ACHN (cell line): ENCODE measurements at regions not wholly inside any gene's neighbourhood (a gene's known extent, or its start where the extent isn't known, plus 50 kb on each side); places are given as distances from the start of the nearest gene placed in this dataset.
"Not testable (repeated sequence)": the region's sequence is repeated elsewhere in the genome, so short reads cannot be mapped to it uniquely, and the experiment has no call there.

Source experiments
- DNase-seq: peaks from one replicate; pipeline ENCODE4 v3.0.0-alpha.2; 2015
- in situ Hi-C: cut with HindIII; loops from 2 replicates; pipeline ENCODE4 v1.10.0; 2017; ENCODE audit warnings: low sequenced_read_pairs, low pct_ligation_motif_present, low pct_unique_long_range_greater_than_20kb

DNA sequence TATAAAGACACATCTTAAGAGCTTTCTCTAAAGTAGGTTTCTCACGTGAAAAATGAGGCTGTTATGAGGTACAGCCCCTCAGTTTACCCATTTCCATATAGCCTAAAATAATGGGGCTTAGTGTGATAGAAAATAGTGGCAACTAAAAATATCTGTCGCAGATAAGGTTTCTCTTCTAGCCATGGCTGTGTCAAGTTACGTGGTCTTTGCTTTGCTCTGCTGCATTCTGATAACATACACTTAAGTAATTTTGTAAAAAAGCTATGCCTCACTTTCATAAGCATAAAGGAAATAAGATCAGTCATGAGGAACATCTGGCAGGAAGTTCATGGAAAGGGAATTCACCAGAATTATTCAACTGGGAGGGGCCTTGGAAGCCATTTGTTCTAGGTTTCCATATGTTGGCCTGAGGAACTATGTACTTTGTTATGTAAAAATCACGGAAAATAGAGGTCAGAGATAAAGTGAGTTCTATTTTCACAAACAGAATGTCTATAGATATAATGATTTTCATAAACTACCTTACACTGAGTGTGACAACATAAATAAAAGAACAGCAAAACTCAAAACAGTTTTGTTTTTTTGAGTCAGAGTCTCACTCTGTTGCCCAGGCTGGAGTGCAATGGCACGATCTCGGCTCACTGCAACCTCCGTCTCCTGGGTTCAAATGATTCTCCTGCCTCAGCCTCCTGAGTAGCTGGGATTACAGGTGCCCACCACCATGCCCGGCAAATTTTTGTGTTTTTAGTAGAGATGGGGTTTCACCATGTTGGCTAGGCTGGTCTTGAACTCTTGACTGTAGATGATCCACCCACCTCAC, 195.6 kb upstream of the KRR1 start:
- in situ Hi-C loops, result no loop called here
- DNase-seq, result peak; percentile 56

DNA sequence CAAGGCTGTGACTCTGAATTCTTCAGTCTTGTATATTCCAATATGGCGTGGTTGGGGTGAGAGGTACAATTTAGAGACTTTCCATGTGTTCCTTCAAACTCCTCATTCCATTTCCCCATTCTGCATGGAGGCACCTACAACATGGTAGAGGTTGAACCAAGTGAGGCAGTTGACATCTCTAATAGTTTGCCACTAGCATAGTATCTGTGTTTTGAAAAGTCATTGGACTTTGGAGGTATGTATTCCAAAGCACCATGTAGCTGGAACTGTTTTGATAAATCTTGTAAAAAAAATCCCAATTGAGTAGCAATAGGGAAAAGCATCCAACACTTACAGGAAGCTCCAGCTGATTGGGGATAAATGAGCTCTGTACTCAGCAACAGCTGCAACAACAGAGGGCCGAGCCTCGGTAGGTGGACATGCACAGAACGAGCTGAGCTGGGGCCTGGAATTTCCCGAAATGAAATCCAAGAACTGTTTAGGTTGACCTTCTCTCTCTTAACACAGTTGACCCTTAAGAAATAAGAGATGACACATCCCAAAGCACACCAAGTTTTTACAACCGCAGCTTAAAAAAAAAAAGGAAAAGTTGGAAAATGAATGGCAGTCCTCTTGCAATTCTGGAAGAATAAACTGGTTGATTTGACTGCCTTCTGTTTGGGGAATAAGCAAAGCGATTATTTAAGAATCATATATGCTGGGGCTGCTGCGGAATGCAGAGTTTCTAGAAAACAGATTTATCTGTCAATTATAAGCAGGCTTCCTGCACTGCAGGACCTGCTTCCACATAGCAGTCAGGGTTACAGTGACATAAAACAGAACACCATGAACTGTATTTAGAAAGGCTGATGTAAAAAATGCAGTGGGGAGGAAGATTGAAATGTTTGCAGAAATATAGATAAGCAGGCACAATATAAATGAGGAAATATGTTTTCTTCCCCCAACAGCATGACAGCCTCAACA, 194.6 kb upstream of the KRR1 start:
- DNase-seq, result peak; percentile 79
- in situ Hi-C loops, result no loop called here

DNA sequence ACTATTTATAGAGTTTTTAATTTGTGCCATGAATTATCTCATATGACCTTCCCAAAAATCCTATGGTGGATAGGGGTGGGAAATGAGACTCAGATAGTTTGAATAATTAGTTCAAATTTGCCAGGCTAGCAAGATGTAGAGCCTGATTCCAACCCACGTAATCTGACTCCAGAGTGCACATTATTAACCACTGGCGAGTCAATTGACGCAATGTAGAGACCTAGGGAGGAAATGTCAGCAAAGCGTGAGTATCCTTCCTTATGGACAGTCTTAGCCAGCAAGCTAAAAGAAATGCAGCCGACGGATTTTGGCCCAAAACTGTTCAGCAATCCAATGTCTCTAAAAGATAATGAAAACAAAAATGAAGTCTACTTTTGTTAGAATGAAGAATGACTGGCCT, 193.3 kb upstream of the KRR1 start:
- no peak for DNase-seq
- in situ Hi-C loops, result no loop called here

DNA sequence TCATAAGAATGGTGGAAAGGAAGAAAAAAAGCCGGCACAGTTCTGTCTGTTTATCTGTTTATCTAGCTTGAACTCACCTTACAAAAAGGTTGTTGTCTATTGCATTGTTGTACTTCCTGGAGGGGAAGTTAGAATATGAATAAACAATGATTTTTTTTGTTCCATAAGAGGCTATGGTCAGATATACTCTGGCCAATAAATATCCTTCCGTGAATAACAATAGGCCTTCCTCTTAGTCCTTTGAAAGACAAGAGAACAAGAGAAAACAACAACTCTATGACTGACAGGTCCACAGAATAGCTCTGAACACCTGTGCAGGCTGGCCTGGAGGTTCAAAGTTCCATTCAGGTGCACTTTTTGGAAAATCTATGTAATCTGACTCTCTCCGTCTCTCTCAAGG, 192.8 kb upstream of the KRR1 start:
- in situ Hi-C loops, result no loop called here
- DNase-seq, result no peak

DNA sequence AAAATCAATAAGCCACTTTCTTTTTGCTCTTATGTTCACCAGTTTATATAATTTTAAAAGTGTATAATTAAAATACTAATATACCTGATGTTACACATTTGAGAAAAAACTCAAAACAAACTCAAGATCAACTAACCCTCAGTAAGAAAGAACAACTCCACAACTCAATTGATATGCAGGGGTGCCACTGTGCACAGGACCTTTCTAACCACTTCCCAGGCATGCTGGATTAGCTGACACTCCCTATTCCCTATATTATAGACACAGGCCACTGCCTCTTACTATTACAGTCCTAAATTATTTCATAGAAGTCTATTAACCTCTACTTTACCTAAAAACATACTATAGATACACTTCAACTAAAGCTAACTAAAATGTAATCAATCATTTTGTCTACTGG, 191.7 kb upstream of the KRR1 start:
- no peak for DNase-seq
- in situ Hi-C loops, result no loop called here

DNA sequence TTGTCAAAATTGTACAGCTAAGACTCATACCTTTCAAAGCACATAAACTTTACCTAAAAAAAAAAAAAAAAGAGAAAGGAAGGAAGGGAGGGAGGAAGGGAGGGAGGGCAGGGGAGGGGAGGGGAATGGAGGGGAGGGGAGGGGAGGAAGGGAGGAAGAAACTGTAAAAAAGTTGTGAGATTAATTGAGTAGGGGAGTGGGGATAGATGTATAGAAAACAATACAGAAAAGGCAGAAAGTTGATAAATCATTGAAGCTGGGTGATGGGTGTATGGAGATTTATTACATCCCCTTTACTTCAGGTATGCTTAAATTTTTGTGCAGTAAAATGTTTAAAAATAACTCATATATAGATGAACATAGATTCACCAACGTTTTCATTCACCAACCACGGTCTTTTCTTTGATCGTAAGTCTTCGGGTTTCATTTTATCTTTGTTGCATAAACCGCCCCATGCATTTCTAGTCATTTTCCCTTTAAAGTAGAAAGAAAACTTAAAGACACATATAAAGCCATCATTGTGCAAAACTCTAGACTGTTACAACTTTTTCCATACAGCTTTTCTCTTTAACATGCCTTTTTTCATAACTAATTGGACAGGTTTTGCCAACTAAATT, 191.2 kb upstream of the KRR1 start:
- in situ Hi-C loops, result no loop called here

DNA sequence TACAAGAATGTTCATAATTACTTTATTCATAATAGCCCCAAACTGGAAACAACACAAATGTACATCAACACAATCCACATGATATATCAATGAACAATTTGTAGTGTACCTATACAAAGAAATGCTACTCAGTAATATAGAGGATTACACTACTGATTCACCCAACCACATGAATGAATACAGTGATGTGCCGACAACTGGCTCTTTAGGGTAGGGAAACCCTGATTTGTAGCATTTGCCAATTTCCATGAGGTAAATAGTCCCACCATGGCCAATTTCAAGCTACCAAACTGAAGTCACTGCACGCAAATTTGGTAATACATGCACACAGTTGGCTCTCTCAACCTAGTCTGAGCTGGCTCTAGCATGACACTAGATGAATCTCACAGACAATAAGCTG, 190.4 kb upstream of the KRR1 start:
- no peak for DNase-seq
- in situ Hi-C loops, result no loop called here

More for the DNA sequence above, 191.2 kb upstream of the KRR1 start:
- no peak for DNase-seq

DNA sequence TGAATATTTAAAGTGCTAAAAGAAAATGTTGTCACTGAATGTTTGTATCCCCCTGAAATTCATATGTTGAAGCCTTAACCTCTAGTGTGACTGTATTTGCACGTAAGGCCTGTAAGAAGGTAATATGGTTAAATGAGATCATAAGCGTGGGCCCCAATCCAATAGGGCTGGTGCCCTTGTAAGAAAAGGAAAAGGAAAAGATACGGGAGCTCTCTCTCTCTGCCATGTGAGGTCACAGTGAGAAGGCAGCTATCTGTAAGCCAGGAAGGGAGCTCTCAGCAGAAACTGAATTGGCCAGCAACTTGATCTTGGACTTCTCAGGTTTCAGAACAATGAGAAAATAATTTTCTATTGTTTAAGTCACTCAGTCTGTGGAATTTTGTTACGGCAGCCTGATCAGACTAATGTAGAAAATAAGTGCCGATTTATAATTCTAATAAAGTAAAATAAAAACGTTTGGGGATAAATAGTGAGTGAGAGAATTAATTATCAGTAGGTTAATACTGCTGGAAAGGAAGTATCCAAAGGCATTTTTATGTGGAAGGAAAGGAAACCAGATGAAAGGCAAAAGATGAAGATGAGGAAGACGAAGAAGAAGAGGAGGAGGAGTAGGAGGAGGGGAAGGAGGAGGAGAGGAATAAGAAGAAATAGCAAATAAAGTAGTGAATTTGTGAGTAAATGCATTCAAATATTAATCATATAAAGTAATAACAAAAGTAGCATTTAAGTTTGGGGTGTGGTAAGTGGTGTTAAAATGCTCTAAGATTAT, 188.5 kb upstream of the KRR1 start:
- in situ Hi-C loops, result no loop called here
- no peak for DNase-seq

DNA sequence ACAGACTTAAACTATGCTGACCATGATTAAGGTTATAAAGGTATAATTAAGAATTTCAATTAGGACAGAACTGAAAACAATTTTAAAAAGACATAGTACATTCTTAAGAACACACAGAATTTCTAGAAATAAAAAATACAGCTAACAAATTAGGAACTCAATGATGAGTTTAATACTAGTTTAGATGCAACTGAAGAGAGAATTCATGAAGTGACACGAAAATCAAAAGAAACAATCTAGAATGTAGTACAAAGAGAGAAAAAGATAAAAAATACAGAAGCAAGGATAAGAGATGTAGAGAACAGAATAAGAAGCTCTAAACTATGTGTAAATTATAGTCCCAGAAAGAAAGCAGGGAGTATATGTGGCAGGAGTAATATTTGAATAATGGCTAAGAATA, 187.8 kb upstream of the KRR1 start:
- DNase-seq, result no peak
- in situ Hi-C loops, result no loop called here

DNA sequence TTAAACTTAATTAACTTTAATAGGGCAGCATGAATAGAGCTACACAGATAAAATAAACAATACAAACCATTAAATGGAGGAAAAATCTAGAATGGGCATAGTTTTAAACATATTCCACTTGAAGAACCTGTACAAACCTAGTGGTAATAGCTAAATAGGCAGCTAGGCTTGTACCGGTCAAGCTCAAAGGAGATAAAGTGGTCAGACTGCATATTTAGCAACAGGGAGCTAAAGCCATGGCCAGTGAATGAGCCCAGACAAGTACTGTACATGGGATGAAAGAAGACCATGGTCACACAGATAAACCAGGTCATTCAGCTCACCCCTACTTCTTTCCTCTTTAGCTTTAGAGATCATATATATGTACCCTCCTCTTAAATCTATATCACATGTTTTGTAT, 186.6 kb upstream of the KRR1 start:
- no peak for DNase-seq
- in situ Hi-C loops, result no loop called here

DNA sequence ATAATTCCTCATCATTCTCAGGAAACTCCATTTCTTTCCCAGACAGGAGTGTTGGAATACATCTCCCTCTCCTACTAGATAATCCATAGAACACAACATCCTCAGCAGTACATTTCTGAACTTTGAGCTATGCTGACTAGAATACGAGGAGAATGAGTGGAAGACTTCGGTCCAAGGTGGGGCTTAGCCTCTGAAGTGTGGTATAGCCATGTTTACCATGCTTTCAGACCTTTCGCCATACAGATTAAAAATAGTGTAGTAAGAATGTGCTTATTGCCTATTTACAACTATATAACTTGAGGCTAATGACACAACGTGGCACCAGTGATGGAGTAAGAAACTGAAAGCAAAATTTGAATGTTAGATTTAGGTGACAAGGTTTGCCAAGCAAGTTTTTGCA, 184.5 kb upstream of the KRR1 start:
- DNase-seq, result no peak
- in situ Hi-C loops, result no loop called here

DNA sequence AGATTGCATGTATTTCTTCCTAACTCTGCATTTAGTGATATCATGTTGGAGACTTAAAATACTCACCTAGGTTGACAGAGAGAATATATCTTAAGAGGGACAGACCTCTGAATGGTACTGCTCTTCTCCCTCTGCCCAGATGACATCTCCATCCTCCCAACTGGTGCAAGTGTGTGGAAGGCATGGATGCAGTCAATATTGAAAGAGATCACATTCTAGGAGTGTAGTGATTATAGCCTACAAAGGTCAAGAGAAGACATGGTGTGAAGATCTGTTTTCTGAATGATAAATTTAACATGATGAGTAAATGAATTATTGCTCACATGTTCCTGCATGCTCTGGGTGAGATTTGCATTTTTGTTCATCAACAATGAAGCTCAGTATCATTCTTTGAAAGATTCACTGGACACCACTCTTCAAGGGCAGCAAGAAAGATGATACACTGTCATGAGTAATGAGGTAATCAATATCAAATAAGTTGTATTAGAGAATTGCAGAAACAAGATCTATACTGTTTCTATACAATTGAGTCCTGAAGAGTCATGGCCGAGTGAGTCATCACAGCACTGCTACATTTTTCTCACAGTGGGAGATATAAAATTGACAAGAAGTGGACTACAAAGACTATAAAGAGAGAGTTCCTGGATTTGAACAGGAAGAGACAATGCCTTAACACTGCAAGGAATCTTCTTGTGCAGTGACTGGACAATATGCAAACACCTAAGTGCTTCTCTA, 183.3 kb upstream of the KRR1 start:
- DNase-seq, result no peak
- in situ Hi-C loops, result no loop called here

DNA sequence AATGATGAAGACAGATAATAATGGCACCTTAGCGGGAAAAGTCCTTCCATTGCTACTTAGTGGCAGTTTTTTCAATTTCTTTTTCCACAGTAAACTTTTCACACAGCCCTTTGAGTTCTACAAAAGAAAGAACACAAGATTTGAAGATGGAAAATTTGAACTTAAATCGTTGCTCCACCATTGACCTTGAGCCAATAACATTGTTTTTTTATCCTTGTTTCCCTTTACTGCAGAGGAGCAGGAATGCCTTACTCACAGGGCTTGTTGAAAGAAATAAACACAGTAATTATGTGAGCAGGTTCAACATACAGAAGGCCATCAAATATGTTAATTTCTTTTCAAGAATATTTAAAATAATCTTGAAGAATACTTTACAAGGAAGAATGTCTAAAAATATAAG, 181.5 kb upstream of the KRR1 start:
- in situ Hi-C loops, result no loop called here

DNA sequence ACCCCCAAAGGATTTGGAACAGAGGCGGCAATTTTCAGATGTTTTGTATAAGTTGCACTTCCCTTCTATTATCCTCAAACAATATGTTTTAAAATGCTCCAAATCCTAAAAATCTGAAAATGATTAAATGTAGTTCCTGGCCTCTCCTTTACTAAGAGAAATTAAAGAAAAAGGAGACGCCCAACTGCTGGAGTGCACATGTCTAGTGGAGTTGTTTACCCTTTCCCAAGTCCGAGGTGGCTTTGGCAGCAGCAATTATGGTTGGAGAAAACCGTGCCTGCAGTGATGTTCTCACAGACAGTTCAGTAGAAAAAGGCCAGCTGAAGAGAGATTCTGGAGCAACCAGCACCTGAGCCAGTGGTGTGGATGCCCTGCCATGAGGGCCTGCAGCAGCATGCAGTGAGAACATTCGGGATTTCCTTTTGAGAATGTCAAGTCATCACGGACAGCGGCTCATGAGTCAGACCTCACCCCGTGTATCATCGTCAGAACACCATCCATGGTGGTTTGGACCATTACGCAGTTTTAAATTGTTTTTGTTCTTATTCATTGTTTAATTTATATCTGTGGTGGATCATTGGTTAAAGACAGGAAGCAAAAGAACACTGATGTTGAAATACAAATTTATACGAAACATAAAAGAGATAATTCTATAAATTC, 179.0 kb upstream of the KRR1 start:
- DNase-seq, result no peak
- in situ Hi-C loops, result no loop called here

More for the DNA sequence above, 181.5 kb upstream of the KRR1 start:
- DNase-seq, result no peak

DNA sequence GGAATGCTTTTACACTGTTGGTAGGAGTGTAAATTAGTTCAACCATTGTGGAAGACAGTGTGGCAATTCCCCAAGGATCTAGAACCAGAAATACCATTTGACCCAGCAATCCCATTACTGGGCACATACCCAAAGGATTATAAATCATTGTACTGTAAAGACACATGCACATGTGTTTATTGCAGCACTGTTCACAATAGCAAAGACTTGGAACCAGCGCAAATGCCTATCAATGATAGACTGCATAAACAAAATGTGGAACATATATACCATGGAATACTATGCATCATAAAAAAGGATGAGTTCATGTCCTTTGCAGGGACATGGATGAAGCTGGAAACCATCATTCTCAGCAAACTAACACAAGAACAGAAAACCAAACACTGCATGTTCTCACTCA, 174.8 kb upstream of the KRR1 start:
- DNase-seq, in situ Hi-C loops: not testable (repeated sequence)

DNA sequence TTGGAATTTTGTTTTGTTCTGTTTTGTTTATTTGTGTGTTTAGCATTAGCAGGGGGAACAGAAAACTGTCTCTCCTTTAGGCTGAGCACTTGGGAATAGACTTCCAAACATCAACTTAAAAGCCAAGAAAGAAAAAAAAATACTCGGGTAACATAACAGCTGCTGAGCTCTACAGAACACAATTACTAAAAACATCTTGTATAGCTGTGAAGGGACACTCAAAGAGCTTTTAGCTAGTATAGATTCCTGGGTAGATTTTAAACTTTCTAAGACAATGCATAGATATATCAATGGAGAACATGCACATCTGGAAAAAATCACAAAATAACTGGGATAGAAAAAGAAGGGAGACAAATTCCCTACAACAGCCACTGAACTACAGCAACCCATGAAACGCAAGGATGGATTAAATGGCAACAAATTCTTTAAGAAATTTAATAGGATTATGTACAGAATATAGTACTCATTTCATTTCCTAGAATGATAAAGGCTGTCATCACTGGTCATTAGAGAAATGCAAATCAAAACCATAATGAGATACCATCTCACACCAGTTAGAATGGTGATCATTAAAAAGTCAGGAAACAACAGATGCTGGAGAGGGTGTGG, 174.3 kb upstream of the KRR1 start:
- DNase-seq, result no peak
- in situ Hi-C loops, result no loop called here
